Neural progenitor cell (in vitro differentiated cells): ENCODE measurements at regions not wholly inside any gene's neighbourhood (a gene's known extent, or its start where the extent isn't known, plus 50 kb on each side); places are given as distances from the start of the nearest gene placed in this dataset.

ENCODE experiments used
- DNase-seq: peaks from one replicate; pipeline ENCODE4 v3.0.0-alpha.2; 2016; ENCODE audit warnings: low spot score
- H2AFZ ChIP-seq: fragments of 200-600 bp; sonication (generic); replicated peaks from 2 replicates; pipeline ENCODE4 v1.6.1; 2016; ENCODE audit warnings: antibody characterized with exemption
- H3F3A ChIP-seq: fragments of 200-600 bp; sonication (generic); 2 replicates; pipeline ENCODE4 v1.6.1; 2016; ENCODE audit warnings: antibody characterized with exemption, low read depth
- H3K27ac ChIP-seq: fragments of 200-600 bp; sonication (generic); 2 replicates; pipeline ENCODE4 v1.5.1; 2016; ENCODE audit warnings: mild to moderate bottlenecking
- H3K27me3 ChIP-seq: fragments of 200-600 bp; sonication (generic); 2 replicates; pipeline ENCODE4 v1.6.1; 2016; ENCODE audit warnings: mild to moderate bottlenecking, moderate library complexity
- H3K36me3 ChIP-seq: fragments of 200-600 bp; sonication (generic); 2 replicates; pipeline ENCODE4 v1.5.1; 2016
- H3K4me1 ChIP-seq: fragments of 200-600 bp; sonication (generic); 2 replicates; pipeline ENCODE4 v1.6.1; 2016; ENCODE audit warnings: mixed run types
- H3K4me2 ChIP-seq: fragments of 200-600 bp; sonication (generic); 2 replicates; pipeline ENCODE4 v1.6.1; 2016
- H3K4me3 ChIP-seq: fragments of 200-600 bp; sonication (generic); 2 replicates; pipeline ENCODE4 v1.5.1; 2016
- H3K79me2 ChIP-seq: fragments of 200-600 bp; sonication (generic); 2 replicates; pipeline ENCODE4 v1.6.1; 2016; ENCODE audit warnings: low read depth
- H3K9ac ChIP-seq: fragments of 200-600 bp; sonication (generic); 2 replicates; pipeline ENCODE4 v1.6.1; 2016
- H3K9me3 ChIP-seq: fragments of 200-600 bp; sonication (generic); 2 replicates; pipeline ENCODE4 v1.5.1; 2016; ENCODE audit warnings: low read depth
- H4K20me1 ChIP-seq: fragments of 200-600 bp; sonication (generic); 2 replicates; pipeline ENCODE4 v1.6.1; 2016; ENCODE audit warnings: low read depth
- H3K27ac Mint-ChIP-seq: 3 replicates; pipeline ENCODE4 v1.8.0; 2021; ENCODE audit warnings: mixed read lengths
- H3K27me3 Mint-ChIP-seq: 2 replicates; pipeline ENCODE4 v1.8.0; 2022; ENCODE audit warnings: low read depth, mild to moderate bottlenecking, inconsistent platforms, moderate library complexity, mixed read lengths; ENCODE audit not compliant: insufficient read depth
- H3K36me3 Mint-ChIP-seq: 3 replicates; pipeline ENCODE4 v1.8.0; 2021; ENCODE audit warnings: mixed read lengths
- H3K4me1 Mint-ChIP-seq: 3 replicates; pipeline ENCODE4 v1.8.0; 2021; ENCODE audit warnings: mixed read lengths
- H3K4me3 Mint-ChIP-seq: 3 replicates; pipeline ENCODE4 v1.8.0; 2021; ENCODE audit warnings: mild to moderate bottlenecking, moderate library complexity, mixed read lengths
- H3K9me3 Mint-ChIP-seq: 3 replicates; pipeline ENCODE4 v1.8.0; 2020; ENCODE audit warnings: mixed read lengths
- CTCF ChIP-seq: fragments of 200-600 bp; sonication (generic); IDR thresholded peaks from 2 replicates; pipeline ENCODE4 v1.5.1; 2017; ENCODE audit warnings: antibody characterized with exemption, mild to moderate bottlenecking
- EZH2 ChIP-seq: fragments of 200-600 bp; sonication (generic); IDR thresholded peaks from 2 replicates; pipeline ENCODE4 v1.6.1; 2017; ENCODE audit warnings: antibody characterized with exemption, mild to moderate bottlenecking, moderate library complexity
- EZH2phosphoT487 ChIP-seq: fragments of 200-600 bp; sonication (generic); IDR thresholded peaks from 2 replicates; pipeline ENCODE4 v1.6.1; 2017; ENCODE audit warnings: antibody characterized with exemption

DNA sequence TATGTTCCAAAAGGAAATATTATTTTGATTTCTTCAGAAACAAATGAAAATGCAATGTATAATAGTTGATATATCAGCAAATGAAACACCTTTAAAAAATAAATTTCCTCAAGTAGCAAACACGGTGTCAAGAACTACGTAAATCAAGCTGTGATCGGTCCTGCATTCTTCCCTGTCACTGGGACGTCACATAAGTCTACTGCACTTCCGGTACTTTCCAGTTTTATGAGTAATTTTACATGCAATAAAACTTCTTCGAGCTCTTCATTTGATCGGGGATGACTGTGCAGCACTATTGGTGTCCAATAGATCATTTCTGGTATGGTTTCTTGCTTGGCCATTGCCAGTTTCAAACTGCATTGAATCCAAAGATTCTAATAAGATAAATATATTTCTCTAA lies 114.0 kb upstream of the VEGFC start:
- no peak for DNase-seq
- Mint-ChIP-seq H3K4me3 (no peak overlapping the region), H3K9me3 (no peaks in the 10 kb centered on the region), H3K36me3 (no peaks in the 10 kb centered on the region), H3K4me1 (no peaks in the 10 kb centered on the region), H3K27me3 (peaks cover 2% of the 10 kb centered on the region), H3K27ac (no peak overlapping the region)
- H3K4me1 ChIP-seq, result no peaks in the 10 kb centered on the region
- no peaks in the 10 kb centered on the region for H3K36me3 ChIP-seq
- H3K79me2 ChIP-seq, result no peaks in the 10 kb centered on the region
- no peak overlapping the region for H3K27ac ChIP-seq
- H4K20me1 ChIP-seq, result no peaks in the 10 kb centered on the region
- H3K27me3 ChIP-seq, result no peaks in the 10 kb centered on the region
- no peak overlapping the region for H3K9ac ChIP-seq
- no peak overlapping the region for H3K4me2 ChIP-seq
- no peak overlapping the region for H2AFZ ChIP-seq
- no peak for TF ChIP-seq EZH2
- TF ChIP-seq CTCF, result no peak
- no peak for TF ChIP-seq EZH2phosphoT487
- no peak overlapping the region for H3K4me3 ChIP-seq
- H3K9me3 ChIP-seq, result no peaks in the 10 kb centered on the region
- no peaks in the 10 kb centered on the region for H3F3A ChIP-seq

GRCh38 chr4:176910646-176911045 lies 117.9 kb upstream of the VEGFC start:
- no peaks in the 10 kb centered on the region for H3K27me3 ChIP-seq
- Mint-ChIP-seq H3K4me3 (no peak overlapping the region), H3K36me3 (no peaks in the 10 kb centered on the region), H3K9me3 (peaks cover 14% of the 10 kb centered on the region), H3K27me3 (no peaks in the 10 kb centered on the region), H3K4me1 (no peaks in the 10 kb centered on the region), H3K27ac (no peak overlapping the region)
- H2AFZ ChIP-seq, result no peak overlapping the region
- H3K4me2 ChIP-seq, result no peak overlapping the region
- no peaks in the 10 kb centered on the region for H3F3A ChIP-seq
- H3K4me3 ChIP-seq, result no peak overlapping the region
- no peak overlapping the region for H3K27ac ChIP-seq
- TF ChIP-seq EZH2 (no peak), EZH2phosphoT487 (no peak), CTCF (no peak)
- H3K9ac ChIP-seq, result no peak overlapping the region
- H3K79me2 ChIP-seq, result no peaks in the 10 kb centered on the region
- H3K36me3 ChIP-seq, result no peaks in the 10 kb centered on the region
- no peaks in the 10 kb centered on the region for H4K20me1 ChIP-seq
- peak; percentile 10 for DNase-seq
- no peaks in the 10 kb centered on the region for H3K4me1 ChIP-seq
- H3K9me3 ChIP-seq, result no peaks in the 10 kb centered on the region

- no peak for DNase-seq
- Histone ChIP-seq H3K9ac (no peak overlapping the region), H3K27me3 (no peaks in the 10 kb centered on the region), H2AFZ (no peak overlapping the region), H3K4me2 (no peak overlapping the region), H3K9me3 (no peaks in the 10 kb centered on the region), H3K4me1 (no peaks in the 10 kb centered on the region), H3F3A (no peaks in the 10 kb centered on the region), H3K36me3 (no peaks in the 10 kb centered on the region), H3K79me2 (no peaks in the 10 kb centered on the region), H3K4me3 (no peak overlapping the region), H3K27ac (no peak overlapping the region), H4K20me1 (no peaks in the 10 kb centered on the region)
- H3K27ac Mint-ChIP-seq, result no peak overlapping the region
- TF ChIP-seq EZH2, result no peak
- no peak for TF ChIP-seq EZH2phosphoT487
- TF ChIP-seq CTCF, result no peak
- H3K27me3 Mint-ChIP-seq, result no peaks in the 10 kb centered on the region
- no peaks in the 10 kb centered on the region for H3K4me1 Mint-ChIP-seq
- no peak overlapping the region for H3K4me3 Mint-ChIP-seq
- no peaks in the 10 kb centered on the region for H3K36me3 Mint-ChIP-seq
- H3K9me3 Mint-ChIP-seq, result peaks cover 18% of the 10 kb centered on the region
Measured at GRCh38 chr4:176919631-176920030, 126.9 kb upstream of the VEGFC start.

GRCh38 chr4:176920694-176921093 lies 128.0 kb upstream of the VEGFC start:
- Mint-ChIP-seq H3K4me1 (no peaks in the 10 kb centered on the region), H3K4me3 (no peak overlapping the region), H3K27ac (no peak overlapping the region), H3K27me3 (no peaks in the 10 kb centered on the region), H3K36me3 (no peaks in the 10 kb centered on the region), H3K9me3 (peaks cover 11% of the 10 kb centered on the region)
- Histone ChIP-seq H3K9me3 (no peaks in the 10 kb centered on the region), H3K27ac (no peak overlapping the region), H3K79me2 (no peaks in the 10 kb centered on the region), H3K4me2 (no peak overlapping the region), H3K4me1 (no peaks in the 10 kb centered on the region), H2AFZ (no peak overlapping the region), H4K20me1 (no peaks in the 10 kb centered on the region), H3K4me3 (no peak overlapping the region), H3K9ac (no peak overlapping the region), H3K27me3 (no peaks in the 10 kb centered on the region), H3K36me3 (no peaks in the 10 kb centered on the region), H3F3A (no peaks in the 10 kb centered on the region)
- no peak for DNase-seq
- TF ChIP-seq EZH2phosphoT487 (no peak), EZH2 (no peak), CTCF (no peak)
